ENCODE measurements at regions not wholly inside any gene's neighbourhood (a gene's known extent, or its start where the extent isn't known, plus 50 kb on each side); places are given as distances from the start of the nearest gene placed in this dataset.

- DNase-seq (ENCODE audit: extremely low spot score) = no peak
- no peak for TF ChIP-seq CTCF (IDR thresholded peaks at IDR 0.05; ENCODE audit: control extremely low read depth, extremely low read depth, low read depth, missing control alignments)
- POLR2A ChIA-PET = no interaction called here
- CTCF ChIA-PET = interaction anchor here (1.3 kb wide), 1 partner anchor 11 kb away, joined by 3 read pairs; no protein-coding TSS in a partner anchor
Observed at GRCh38 chr6:113529196-113529595, 327.9 kb upstream of the MARCKS start.

GRCh38 chr6:113529879-113530278 lies 327.3 kb upstream of the MARCKS start:
- no peak for DNase-seq (ENCODE audit: extremely low spot score)
- TF ChIP-seq CTCF (IDR thresholded peaks at IDR 0.05; ENCODE audit: control extremely low read depth, extremely low read depth, low read depth, missing control alignments) = no peak
- POLR2A ChIA-PET = no interaction called here
- CTCF ChIA-PET = interaction anchor here (1.3 kb wide), 1 partner anchor 12 kb away, joined by 3 read pairs; no protein-coding TSS in a partner anchor

GRCh38 chr6:113530769-113531168 lies 326.4 kb upstream of the MARCKS start:
- ChIA-PET POLR2A (no interaction called here), CTCF (interaction anchor here (0.8 kb wide), 1 partner anchor 10 kb away, joined by 3 read pairs; no protein-coding TSS in a partner anchor)
- no peak for TF ChIP-seq CTCF (IDR thresholded peaks at IDR 0.05; ENCODE audit: control extremely low read depth, extremely low read depth, low read depth, missing control alignments)
- DNase-seq (ENCODE audit: extremely low spot score) = no peak

GRCh38 chr6:113539202-113539601 lies 317.9 kb upstream of the MARCKS start:
- DNase-seq (ENCODE audit: extremely low spot score) = no peak
- TF ChIP-seq CTCF (IDR thresholded peaks at IDR 0.05; ENCODE audit: control extremely low read depth, extremely low read depth, low read depth, missing control alignments) = no peak
- POLR2A ChIA-PET = no interaction called here
- CTCF ChIA-PET = no interaction called here

GRCh38 chr6:113539623-113540022 lies 317.5 kb upstream of the MARCKS start:
- POLR2A ChIA-PET = no interaction called here
- CTCF ChIA-PET = no interaction called here
- TF ChIP-seq CTCF (IDR thresholded peaks at IDR 0.05; ENCODE audit: control extremely low read depth, extremely low read depth, low read depth, missing control alignments) = no peak
- no peak for DNase-seq (ENCODE audit: extremely low spot score)

GRCh38 chr6:113540466-113540865 lies 316.7 kb upstream of the MARCKS start:
- TF ChIP-seq CTCF (IDR thresholded peaks at IDR 0.05; ENCODE audit: control extremely low read depth, extremely low read depth, low read depth, missing control alignments) = no peak
- ChIA-PET CTCF (interaction anchor here (0.7 kb wide), 1 partner anchor 33 kb away, joined by 3 read pairs; no protein-coding TSS in a partner anchor), POLR2A (no interaction called here)
- no peak for DNase-seq (ENCODE audit: extremely low spot score)

- CTCF ChIA-PET = no interaction called here
Observed at GRCh38 chr6:113551168-113551567, 306.0 kb upstream of the MARCKS start.

More at GRCh38 chr6:113551168-113551567, 306.0 kb upstream of the MARCKS start:
- no peak for TF ChIP-seq CTCF (IDR thresholded peaks at IDR 0.05; ENCODE audit: control extremely low read depth, extremely low read depth, low read depth, missing control alignments)
- POLR2A ChIA-PET = no interaction called here
- no peak for DNase-seq (ENCODE audit: extremely low spot score)

Measured in GM10248 (cell line).